Activated CD4-positive, alpha-beta T cell treated with anti-CD3 and anti-CD28 coated beads for 48 hours (primary cell): ENCODE measurements at regions not wholly inside any gene's neighbourhood (a gene's known extent, or its start where the extent isn't known, plus 50 kb on each side); places are given as distances from the start of the nearest gene placed in this dataset.
"Not testable (repeated sequence)": the region's sequence is repeated elsewhere in the genome, so short reads cannot be mapped to it uniquely, and the experiment has no call there.

Source experiments
- DNase-seq: peaks from one replicate; pipeline ENCODE4 v3.0.0-alpha.2; 2020

DNA sequence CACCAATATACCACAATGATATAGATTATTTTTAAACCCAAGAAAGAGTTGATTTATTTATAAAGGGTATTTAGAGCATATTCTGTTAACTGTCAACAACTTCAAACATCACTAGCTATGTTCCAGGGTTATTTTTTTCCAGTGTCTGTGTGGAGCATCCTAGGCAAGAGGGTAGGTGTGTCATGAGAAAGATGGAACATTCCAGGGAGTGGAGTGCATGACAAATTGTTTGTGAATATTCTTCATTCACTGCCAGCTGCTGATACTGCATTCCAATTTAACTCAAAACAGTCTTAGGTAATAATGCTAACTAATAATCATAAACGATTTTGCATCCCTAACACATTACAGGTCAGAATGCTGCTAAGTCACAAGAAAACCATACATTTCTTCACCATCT is 148.7 kb upstream of the RASGEF1B start:
- no peak for DNase-seq

GRCh38 chr4:81617545-81617944 is 145.8 kb upstream of the RASGEF1B start:
- no peak for DNase-seq

GRCh38 chr4:81611221-81611620 is 139.5 kb upstream of the RASGEF1B start:
- no peak for DNase-seq

DNA sequence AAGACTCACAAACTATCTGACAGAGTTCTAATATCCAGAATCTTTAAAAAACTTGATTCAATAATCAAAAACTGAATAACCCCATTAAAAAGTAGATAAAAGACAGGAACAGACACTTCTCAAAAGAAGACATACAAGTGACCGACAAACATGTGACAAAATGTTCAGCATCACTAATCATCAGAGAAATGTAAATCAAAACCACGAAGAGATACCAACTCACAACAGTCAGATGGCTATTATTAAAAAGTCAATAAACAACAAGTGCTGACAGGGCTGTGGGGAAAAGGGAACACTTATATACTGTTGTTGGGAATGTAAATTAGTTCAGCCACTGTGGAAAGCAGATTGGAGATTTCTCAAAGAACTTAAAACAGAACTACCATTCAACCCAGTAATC is 138.1 kb upstream of the RASGEF1B start:
- no peak for DNase-seq

- no peak for DNase-seq
Observed at GRCh38 chr4:81607950-81608349, 136.2 kb upstream of the RASGEF1B start.

DNA sequence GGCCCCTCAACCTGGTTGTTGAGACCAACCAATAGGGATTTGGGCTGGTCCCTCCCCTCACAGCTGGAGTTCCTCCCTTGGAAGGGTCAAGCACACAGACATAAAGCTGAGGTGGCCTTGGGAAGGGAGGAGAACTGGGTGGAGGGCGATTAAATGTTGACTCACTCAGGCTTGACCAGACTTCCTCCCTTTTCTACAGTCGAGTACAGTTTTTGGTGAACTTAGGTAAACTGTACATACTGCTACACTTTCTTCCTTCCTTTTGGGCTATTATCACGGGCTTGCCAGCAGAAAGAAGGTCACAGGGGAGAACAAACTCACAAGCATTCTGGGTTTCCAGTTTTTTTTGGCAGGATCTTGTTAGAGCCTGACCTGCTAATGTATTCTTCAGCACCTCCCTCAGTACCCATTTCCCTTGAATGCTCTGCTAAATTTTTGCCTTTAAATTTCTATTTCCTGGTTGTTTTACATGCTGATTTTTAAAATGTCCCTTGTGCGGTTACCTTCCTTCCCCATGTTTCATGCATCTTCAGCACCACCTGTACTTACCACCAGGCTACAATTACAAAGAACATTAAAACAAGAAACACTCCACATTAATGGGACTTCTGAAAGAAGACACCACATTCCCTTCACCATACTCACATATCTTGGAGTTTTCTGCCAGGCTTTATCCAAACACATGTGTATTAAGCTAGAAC is 135.2 kb upstream of the RASGEF1B start:
- DNase-seq: no peak

DNA sequence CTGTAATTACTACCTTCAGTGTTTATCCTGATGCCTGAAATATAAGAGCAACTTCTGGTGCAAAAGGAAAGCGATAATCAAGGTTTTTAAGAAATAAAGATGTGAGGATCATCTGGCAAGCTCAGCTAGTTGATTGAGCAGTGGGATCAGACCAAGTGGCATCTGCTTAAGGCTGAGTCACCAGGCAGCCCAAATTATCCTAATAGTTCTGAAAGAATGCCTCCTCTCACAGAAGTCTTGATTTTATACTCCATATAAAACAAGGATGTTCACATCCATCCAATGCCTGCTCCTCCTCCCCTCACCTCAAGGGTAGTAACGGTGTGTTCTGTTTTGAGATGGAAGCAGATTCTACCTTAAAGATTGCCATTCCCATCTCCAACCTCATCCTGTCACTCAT is 134.5 kb upstream of the RASGEF1B start:
- DNase-seq: no peak

GRCh38 chr4:81605271-81605670 is 133.6 kb upstream of the RASGEF1B start:
- DNase-seq: no peak

GRCh38 chr4:81604683-81605218 is 133.0 kb upstream of the RASGEF1B start:
- no peak for DNase-seq

DNA sequence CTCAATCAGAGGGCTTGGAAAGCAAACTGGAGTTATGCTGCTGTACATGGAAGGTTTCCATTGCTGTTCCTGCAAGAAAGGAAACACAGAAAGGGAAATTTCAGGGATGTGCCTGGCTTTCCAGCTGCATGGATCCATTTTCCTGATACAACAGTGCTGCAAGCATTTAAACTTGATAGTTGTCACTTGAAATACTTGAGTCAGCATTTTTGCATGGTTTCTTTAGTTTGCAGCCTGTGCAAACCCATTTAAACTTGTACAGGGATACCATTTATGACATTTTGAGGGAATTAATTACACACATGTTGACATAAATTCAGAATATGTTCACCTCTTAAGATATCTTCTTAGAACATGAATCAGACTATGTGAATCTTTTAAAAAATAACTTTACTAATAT is 131.1 kb upstream of the RASGEF1B start:
- no peak for DNase-seq

DNA sequence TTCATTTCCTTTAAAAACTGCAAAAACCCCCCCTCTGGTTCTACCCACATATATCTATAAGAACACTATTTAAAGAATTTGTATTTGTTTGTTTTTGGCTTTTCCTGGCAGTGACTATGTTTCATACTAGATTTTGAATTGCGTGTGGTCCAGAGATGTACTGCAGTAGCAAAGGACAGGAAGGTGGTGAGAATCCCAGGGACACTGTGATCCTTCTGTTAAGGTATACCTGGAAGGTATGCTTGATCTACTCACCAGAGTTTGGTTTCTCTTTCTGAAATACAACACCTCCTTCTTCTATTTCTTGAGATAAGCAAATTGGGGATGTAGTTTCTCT is 129.6 kb upstream of the RASGEF1B start:
- DNase-seq: no peak

DNA sequence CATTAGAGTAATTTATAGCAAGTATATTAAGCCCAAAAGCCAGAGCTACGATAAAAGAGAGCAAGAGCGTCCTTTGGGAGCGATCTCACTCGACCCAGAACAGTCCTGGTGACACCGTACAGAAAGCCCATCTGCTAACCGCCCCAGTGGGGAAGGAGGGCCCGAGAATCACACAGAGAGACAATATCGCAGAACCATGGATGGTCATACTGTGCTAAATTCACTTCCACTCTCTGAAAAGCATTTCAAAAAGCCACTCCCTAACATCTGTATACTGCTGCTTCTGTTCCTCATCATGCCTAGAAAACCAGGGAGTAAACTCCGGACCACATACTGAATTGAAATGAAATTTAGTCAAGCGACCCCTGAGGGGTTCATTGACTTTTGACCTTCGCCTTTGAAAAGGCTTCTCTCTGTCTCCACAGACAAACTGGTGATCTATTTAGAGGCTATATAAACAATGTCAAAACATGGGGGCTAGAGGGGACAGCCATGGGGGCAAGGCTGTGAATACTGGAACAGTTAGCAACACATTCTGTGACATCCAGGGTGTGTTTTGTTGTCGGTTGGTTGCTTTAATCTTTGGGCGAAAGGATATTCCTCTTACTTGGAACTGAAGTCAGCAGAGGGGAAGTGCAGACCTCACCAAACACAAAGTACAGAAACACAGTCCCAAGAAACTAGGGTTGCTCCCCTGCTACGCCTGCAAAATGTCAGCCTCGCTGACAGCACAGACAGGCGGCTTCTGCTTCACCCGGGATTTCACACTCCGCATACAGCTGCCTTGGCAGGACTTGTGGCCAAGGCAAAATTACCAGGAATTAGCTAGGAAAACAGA is 129.0 kb upstream of the RASGEF1B start:
- no peak for DNase-seq

GRCh38 chr4:81599742-81600380 is 128.2 kb upstream of the RASGEF1B start:
- no peak for DNase-seq

GRCh38 chr4:81595798-81596610 is 124.3 kb upstream of the RASGEF1B start:
- DNase-seq: no peak

DNA sequence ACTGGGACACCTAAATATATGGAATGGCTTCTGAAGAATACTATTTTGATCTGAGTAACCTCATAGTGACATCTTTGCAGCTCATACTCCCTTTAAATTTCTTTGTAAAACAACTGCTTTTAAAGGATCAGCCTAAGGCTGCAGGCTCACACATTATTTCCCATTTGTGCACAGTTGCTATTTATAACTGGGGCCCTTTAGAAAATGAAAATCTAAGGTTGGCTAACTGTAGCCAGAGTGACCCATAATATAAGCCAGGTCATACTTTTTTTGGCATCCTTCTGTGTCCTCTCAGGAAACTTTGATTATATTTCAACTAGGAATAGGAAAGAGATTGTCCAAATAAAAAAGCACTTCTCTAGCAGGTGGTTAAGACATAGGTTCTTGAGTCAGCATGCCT is 123.6 kb upstream of the RASGEF1B start:
- DNase-seq: no peak

DNA sequence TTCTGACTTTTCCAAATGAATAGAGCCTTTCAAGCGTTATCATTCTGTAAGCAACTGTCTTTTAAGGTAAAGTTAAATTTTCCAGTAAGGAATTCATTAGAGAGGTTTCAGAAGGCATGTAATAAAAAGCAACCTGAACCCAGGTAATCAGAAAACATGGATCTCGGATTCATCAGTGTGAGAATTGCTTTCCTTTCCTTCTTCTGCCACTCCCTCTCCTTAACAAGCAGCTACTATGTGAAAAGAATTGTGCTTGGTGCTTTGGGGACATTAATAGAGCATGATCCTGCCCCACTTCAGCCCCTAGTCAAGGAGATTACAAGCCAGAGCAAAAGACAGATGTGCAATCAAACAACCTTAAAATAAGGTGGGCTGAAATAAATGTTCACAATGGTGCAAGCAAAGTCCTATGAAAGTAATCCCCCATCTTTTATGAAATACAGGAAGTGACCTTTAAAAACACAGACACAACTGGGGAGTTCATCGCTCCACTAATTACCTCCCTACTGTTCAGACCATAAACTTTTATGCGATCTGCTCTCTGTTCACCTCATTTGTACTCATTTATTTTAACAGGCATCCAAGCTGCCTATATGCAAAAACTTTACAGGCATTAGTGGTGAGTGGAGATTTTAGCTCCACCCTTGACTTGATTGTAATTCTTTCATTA is 122.9 kb upstream of the RASGEF1B start:
- DNase-seq: no peak

GRCh38 chr4:81592701-81593100 is 121.0 kb upstream of the RASGEF1B start:
- DNase-seq: no peak

DNA sequence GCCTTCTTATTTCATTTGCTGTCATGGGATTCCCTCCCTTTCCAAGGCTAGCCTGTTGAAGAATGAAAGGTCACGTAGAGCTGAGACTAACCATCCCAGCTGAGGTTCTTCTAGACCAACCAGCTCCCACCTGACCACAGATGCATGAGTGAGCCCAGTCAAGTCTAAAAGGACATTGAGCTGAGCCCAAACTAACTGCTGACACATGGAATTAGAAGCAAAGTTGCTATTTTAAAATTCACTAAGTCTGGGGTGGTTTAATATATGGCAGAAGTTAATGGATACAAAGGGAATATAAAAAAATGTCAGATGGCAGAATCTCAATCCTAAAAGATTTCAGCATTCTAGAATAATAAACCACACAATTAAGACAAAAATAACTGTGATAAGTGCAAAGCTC is 118.9 kb upstream of the RASGEF1B start:
- no peak for DNase-seq

- no peak for DNase-seq
Observed at GRCh38 chr4:81589262-81589661, 117.6 kb upstream of the RASGEF1B start.

DNA sequence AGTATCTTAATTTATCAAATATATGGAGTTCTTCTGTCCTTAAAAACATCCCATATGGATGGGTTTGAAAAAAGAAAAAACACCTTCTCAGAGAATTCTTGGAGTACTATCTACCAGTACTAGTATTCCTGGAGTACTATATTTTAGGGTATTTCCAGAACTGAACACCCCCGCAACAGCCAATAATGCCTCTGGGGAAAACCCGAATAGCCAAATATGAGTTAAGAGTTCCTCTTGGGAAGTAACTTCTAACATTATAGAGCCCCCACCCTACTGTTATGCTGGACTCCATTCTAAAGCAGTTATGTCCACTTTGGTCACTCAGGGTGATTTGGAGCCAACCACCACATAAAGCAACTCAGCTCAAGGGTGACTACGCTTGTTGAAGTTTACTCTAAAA is 115.0 kb upstream of the RASGEF1B start:
- DNase-seq: no peak

- DNase-seq: not testable (repeated sequence)
Observed at GRCh38 chr4:81580994-81581374, 109.3 kb upstream of the RASGEF1B start.

DNA sequence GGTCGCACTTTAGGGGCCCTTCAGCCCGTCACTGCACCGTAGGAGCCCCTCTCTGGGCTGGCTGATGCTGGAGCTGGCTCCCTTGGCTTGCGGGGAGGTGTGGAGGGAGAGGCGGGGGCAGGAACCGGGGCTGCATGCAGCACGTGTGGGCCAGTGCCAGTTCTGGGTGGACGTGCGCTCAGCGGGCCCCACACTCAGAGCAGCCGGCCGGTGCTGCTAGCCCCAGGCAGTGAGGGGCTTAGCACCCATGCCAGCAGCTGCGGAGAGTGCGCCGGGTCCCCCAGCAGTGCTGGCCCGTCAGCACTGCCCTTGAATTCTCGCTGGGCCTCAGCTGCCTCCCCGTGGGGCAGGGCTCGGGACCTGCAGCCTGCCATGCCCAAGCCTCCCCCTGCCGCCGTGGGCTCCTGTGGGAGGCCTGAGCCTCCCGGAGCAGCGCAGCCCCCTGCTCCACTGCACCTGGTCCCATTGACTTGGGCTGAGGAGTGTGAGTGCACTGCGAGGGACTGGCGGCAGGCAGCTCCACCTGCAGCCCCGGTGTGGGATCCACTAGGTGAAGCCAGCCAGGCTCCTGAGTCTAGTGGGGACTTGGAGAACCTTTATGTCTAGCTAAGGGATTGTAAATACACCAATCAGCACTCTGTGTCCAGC is 108.8 kb upstream of the RASGEF1B start:
- no peak for DNase-seq
